ENCODE measurements at regions not wholly inside any gene's neighbourhood (a gene's known extent, or its start where the extent isn't known, plus 50 kb on each side); places are given as distances from the start of the nearest gene placed in this dataset.
"Not testable (repeated sequence)": the region's sequence is repeated elsewhere in the genome, so short reads cannot be mapped to it uniquely, and the experiment has no call there.

DNA sequence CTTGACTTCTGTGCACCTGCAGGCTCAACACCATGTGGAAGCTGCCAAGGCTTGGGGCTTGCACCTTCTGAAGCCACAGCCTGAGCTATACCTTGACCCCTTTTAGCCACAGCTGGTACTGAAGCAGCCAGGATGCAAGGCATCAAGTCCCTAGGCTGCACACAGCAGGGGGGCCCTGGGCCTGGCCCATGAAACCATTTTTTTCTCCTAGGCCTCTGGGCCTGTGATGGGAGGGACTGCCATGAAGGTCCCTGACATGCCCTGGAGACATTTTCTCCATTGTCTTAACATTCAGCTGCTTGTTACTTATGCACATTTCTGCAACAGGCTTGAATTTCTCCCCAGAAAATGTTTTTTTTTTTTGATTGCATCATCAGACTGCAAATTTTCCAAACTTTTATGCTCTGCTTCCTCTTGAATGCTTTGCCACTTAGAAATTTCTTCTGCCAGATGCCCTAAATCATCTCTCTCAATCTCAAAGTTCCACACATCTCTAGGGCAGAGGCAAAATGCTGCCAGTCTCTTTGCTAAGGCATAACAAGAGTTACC, 260.2 kb downstream of the SPRY1 start:
- peaks cover 22% of the 10 kb centered on the region for H3K27me3 Mint-ChIP-seq (ENCODE audit: low read depth)
- not testable (repeated sequence) for ATAC-seq (replicated peaks in 1 of 2); H3K9me3 Mint-ChIP-seq; H3K27ac Mint-ChIP-seq; H3K4me3 Mint-ChIP-seq; DNase-seq
- peaks cover 22% of the 10 kb centered on the region for H3K4me1 Mint-ChIP-seq (ENCODE audit: low read depth)
- H3K36me3 Mint-ChIP-seq (ENCODE audit: insufficient read depth in 2 of 2), result peaks cover 6 to 13% of the 10 kb centered on the region in 2 donors

DNA sequence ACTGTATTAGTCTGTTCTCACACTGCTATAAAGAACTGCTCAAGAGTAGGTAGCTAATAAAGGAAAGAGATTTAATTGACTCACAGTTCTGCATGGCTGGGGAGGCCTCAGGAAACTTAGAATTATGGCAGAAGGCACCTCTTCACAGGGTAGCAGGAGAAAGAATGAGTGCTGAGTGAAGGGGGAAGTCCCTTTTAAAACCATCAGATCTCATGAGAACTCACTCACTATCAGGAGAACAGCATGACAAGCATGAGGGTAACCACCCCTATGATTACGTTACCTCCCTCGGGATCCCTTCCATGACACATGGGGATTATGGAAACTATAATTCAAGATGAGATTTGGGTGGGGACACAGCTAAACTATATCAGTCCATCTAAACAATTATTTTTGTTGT, 261.0 kb downstream of the SPRY1 start:
- ATAC-seq (replicated peaks in 1 of 2) (peak; percentile 64 to 66), DNase-seq (peak in 1 of 2 donors; percentile 3)
- Mint-ChIP-seq H3K27me3 (ENCODE audit: low read depth) (peaks cover 18% of the 10 kb centered on the region), H3K36me3 (ENCODE audit: insufficient read depth in 2 of 2) (peaks cover 6 to 13% of the 10 kb centered on the region in 2 donors), H3K4me1 (ENCODE audit: low read depth) (peaks cover 22% of the 10 kb centered on the region)
- H3K9me3 Mint-ChIP-seq, H3K27ac Mint-ChIP-seq, H3K4me3 Mint-ChIP-seq: not testable (repeated sequence)

DNA sequence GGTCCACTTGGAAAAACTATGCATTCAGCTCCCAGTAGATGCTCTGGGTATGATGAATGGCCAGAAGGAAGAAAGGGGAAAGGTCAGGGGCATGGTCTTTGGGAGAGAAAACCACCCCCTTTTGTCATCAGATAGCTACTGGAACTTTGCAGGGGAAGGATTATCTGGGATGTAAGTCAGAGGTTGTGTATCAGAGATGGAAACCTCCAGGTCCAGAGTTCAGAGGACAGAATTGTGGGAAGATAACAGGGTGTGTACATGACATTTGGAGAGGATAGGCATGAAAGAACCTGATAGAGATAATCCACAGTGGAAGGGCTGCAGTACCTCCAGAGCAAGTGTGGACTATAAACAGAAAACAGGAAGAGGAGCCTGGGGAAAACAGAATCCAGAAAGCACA, 262.7 kb downstream of the SPRY1 start:
- no peak for ATAC-seq (replicated peaks in 1 of 2)
- H3K36me3 Mint-ChIP-seq (ENCODE audit: insufficient read depth in 2 of 2), result peaks cover 6 to 13% of the 10 kb centered on the region in 2 donors
- H3K27me3 Mint-ChIP-seq (ENCODE audit: low read depth), result peaks cover 29% of the 10 kb centered on the region
- no peak for DNase-seq
- H3K4me1 Mint-ChIP-seq (ENCODE audit: low read depth), result peaks cover 22% of the 10 kb centered on the region
- H3K9me3 Mint-ChIP-seq, result peaks cover 2 to 5% of the 10 kb centered on the region in 2 donors
- no peak overlapping the region for H3K27ac Mint-ChIP-seq
- H3K4me3 Mint-ChIP-seq, result no peak overlapping the region

DNA sequence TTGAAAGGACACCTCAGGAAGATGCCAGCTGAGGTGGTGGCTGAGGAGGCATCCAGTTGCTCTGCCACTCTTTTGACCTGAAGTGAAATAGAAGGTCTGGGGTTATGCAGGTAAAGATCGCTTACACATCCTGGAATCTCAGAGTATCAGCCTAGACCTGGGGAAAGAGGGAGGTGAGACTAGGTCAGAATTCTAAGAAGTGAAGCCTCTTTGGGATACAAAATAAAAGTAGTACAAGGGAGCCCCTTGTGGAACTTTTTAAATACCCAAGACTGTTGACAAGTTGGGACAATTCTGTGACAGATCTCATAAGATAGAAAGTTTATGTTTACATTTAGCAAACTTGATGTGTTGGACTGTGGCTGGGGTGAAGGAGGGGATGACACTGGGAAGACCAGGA, 263.1 kb downstream of the SPRY1 start:
- peaks cover 29% of the 10 kb centered on the region for H3K27me3 Mint-ChIP-seq (ENCODE audit: low read depth)
- H3K27ac Mint-ChIP-seq, result no peak overlapping the region
- H3K4me3 Mint-ChIP-seq, result no peak overlapping the region
- H3K4me1 Mint-ChIP-seq (ENCODE audit: low read depth), result peaks cover 22% of the 10 kb centered on the region
- peaks cover 2 to 5% of the 10 kb centered on the region in 2 donors for H3K9me3 Mint-ChIP-seq
- ATAC-seq (replicated peaks in 1 of 2), result no peak
- H3K36me3 Mint-ChIP-seq (ENCODE audit: insufficient read depth in 2 of 2), result peaks cover 6 to 13% of the 10 kb centered on the region in 2 donors
- no peak for DNase-seq

DNA sequence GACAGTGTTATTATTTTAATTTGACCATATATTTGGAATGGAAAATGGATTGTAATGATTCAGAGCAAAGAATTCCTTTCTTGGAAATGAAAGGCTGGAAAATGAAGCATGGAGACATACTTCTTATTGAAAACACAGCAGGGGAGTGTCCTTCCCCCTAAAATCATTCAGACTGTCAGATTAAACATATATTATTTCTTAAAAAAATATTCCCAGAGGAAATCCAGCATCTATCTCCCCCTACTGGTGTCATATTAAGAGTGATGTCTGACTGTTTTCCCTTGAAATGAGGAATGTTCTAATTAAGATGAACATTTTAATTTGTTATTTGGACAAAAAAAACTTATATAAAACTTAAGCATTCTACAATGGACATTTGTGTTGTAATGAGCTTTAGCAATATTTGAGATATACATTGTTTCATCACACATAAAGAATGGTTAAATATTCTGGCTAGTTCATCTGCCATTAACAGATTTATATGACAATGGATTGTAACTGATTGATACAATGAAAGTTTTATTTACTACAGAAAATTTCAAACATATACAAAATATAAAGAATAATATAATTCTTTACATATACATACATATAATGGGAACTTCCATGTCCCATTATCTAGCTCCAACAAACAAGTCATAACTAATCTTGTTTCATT, 264.6 kb downstream of the SPRY1 start:
- peaks cover 6 to 9% of the 10 kb centered on the region in 2 donors for H3K36me3 Mint-ChIP-seq (ENCODE audit: insufficient read depth in 2 of 2)
- H3K27ac Mint-ChIP-seq, result no peak overlapping the region
- H3K9me3 Mint-ChIP-seq, result peaks cover 2 to 5% of the 10 kb centered on the region in 2 donors
- no peak overlapping the region for H3K4me3 Mint-ChIP-seq
- no peak for DNase-seq
- H3K27me3 Mint-ChIP-seq (ENCODE audit: low read depth), result peaks cover 36% of the 10 kb centered on the region
- peaks cover 22% of the 10 kb centered on the region for H3K4me1 Mint-ChIP-seq (ENCODE audit: low read depth)
- no peak for ATAC-seq (replicated peaks in 1 of 2)

DNA sequence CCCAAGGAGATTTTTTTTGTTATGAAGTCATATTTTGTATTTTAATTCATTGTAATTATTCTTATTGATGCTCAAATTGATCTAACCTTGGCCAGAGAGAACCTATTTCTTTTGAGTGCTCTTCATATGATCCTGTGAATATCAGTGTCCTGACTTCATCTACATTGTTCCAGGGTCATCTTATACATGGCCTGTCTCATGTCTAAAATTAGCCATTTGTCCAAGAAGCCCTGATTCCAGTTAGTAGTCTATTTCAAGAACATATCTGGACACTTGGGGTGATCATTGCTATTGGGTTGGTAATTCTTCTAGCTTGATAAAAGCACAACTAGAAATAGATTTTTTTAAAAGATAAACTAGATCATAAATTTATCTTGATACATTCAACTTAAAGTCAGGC, 266.2 kb downstream of the SPRY1 start:
- no peaks in the 10 kb centered on the region for H3K9me3 Mint-ChIP-seq
- no peaks in the 10 kb centered on the region for H3K36me3 Mint-ChIP-seq (ENCODE audit: insufficient read depth in 2 of 2)
- peaks cover 51% of the 10 kb centered on the region for H3K27me3 Mint-ChIP-seq (ENCODE audit: low read depth)
- DNase-seq (no peak), ATAC-seq (replicated peaks in 1 of 2) (no peak)
- no peak overlapping the region for H3K27ac Mint-ChIP-seq
- H3K4me1 Mint-ChIP-seq (ENCODE audit: low read depth), result peaks cover 20% of the 10 kb centered on the region
- no peak overlapping the region for H3K4me3 Mint-ChIP-seq

DNA sequence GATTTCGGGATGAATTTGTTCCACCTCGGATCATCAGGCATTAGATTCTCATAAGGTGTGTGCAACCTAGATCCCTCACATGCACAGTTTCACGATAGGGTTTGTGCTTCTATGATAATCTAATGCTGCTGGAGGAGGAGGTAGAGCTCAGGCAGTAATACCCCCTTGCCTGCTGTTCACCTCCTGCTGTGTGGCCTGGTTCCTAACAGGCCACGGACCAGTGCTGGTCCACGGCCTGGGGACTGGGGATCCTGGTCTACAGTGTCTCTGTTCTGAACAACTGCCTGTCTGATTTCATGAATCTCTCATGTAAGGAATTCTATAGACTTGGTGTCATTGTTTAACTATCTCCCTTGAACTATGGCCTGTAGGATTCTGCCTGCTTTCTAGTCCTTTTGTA, 269.9 kb downstream of the SPRY1 start:
- Mint-ChIP-seq H3K4me1 (ENCODE audit: low read depth) (peaks cover 22% of the 10 kb centered on the region), H3K9me3 (no peaks in the 10 kb centered on the region), H3K36me3 (ENCODE audit: insufficient read depth in 2 of 2) (peaks cover 0 to 2% of the 10 kb centered on the region in 2 donors), H3K27me3 (ENCODE audit: low read depth) (peaks cover 66% of the 10 kb centered on the region), H3K4me3 (no peak overlapping the region), H3K27ac (no peak overlapping the region)
- no peak for DNase-seq
- ATAC-seq (replicated peaks in 1 of 2), result no peak

DNA sequence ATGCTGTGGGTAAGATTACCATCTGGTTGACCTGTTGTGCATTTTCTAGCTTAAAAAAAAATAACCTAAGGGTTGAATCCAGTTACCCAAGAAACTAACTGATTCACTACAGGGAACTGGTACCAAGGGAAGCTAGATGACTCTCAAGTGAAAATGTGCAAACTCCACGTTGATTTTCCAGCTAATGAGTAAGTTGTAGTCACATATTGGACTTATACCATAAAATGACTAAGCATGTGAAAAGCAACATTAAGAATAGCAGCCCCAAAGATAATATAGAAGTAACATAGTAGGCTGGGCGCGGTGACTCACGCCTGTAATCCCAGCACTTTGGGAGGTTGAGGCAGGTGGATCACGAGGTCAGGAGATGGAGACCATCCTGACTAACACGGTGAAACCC, 270.9 kb downstream of the SPRY1 start:
- DNase-seq (no peak), ATAC-seq (replicated peaks in 1 of 2) (no peak)
- no peaks in the 10 kb centered on the region for H3K9me3 Mint-ChIP-seq
- peaks cover 67% of the 10 kb centered on the region for H3K27me3 Mint-ChIP-seq (ENCODE audit: low read depth)
- no peak overlapping the region for H3K4me3 Mint-ChIP-seq
- no peak overlapping the region for H3K27ac Mint-ChIP-seq
- peaks cover 32% of the 10 kb centered on the region for H3K4me1 Mint-ChIP-seq (ENCODE audit: low read depth)
- H3K36me3 Mint-ChIP-seq (ENCODE audit: insufficient read depth in 2 of 2), result peaks cover 0 to 2% of the 10 kb centered on the region in 2 donors

DNA sequence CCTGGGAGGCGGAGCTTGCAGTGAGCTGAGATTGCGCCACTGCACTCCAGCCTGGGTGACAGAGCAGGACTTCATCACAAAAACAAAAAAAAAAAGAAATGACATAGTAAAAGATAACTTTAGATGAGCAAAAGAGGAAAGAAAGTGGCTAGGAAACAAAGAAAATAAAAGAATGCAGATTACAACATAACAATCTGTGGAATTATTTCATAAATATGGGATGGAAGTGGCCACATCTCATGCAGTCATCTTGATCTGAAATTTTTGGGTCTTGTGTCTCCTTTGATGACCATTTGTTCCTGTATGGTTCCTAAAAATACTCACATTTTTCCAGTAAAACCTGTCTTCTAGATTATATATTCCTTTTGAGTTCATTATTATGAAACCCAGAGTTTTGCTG, 271.4 kb downstream of the SPRY1 start:
- H3K27ac Mint-ChIP-seq, result no peak overlapping the region
- no peak for DNase-seq
- peaks cover 37% of the 10 kb centered on the region for H3K4me1 Mint-ChIP-seq (ENCODE audit: low read depth)
- peaks cover 66% of the 10 kb centered on the region for H3K27me3 Mint-ChIP-seq (ENCODE audit: low read depth)
- no peak overlapping the region for H3K4me3 Mint-ChIP-seq
- peaks cover 0 to 3% of the 10 kb centered on the region in 2 donors for H3K36me3 Mint-ChIP-seq (ENCODE audit: insufficient read depth in 2 of 2)
- H3K9me3 Mint-ChIP-seq, result no peaks in the 10 kb centered on the region
- no peak for ATAC-seq (replicated peaks in 1 of 2)

DNA sequence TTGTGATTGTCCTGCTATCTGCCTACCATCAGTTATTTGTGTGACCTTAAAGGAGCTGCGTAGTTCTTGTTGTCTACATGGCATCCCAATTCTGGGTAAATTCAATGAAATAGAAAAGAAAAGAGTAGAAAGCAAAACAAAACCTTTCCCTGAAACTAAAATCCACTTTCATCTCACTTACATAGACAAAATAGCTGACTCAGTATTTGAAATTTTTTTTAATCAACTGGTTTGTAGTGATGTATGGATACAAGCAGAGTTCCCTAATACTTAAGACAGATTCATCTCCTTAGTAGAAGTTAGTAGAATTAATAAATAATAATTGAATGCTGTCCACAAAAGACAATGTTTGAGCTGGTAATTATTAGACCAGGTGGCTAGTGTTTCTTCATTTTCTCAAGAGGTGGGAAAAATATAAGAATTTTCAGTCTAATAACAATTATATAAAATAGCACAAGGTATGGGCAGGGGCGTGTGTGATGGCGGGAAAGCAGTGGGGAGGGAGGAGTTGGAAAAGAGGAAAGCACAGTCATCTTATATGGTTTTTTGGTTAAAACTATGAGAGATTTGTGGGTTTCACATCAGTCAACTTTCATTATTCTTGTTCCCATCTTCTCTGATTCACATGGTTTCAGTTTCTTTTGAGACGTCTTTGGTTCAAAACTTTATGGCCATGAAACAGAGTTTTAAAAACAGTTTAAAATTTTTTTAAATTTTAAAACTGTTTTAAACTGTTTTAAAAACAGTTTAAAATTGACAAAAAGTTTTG, 275.2 kb downstream of the SPRY1 start:
- H3K36me3 Mint-ChIP-seq (ENCODE audit: insufficient read depth in 2 of 2), result peaks cover 0 to 8% of the 10 kb centered on the region in 2 donors
- DNase-seq (peak; percentile 41 to 61), ATAC-seq (replicated peaks in 1 of 2) (peak; percentile 67 to 73)
- H3K9me3 Mint-ChIP-seq, result peaks cover 0 to 2% of the 10 kb centered on the region in 2 donors
- peaks cover 55% of the 10 kb centered on the region for H3K4me1 Mint-ChIP-seq (ENCODE audit: low read depth)
- peak overlapping the region; percentile 34 for H3K27ac Mint-ChIP-seq
- H3K4me3 Mint-ChIP-seq, result peak overlapping the region; percentile 44 to 49
- peaks cover 85% of the 10 kb centered on the region for H3K27me3 Mint-ChIP-seq (ENCODE audit: low read depth)

DNA sequence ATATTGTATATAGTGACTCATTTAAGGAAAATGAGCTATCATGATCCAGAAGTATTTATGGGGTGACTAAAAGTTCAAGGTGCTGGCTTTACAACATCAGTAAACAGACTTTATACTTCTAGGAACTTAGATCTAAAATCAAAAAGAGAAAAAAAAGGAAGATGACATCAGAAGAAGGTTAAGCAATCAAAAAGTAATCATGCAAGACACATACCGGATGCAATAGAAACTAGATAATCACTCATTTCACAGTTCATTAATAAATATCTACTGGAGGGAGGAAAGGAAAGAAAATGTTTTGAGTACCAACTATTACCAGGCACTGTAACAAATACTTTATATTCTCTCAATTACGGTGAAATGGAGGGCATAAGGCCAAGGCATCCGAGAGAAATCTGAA, 276.4 kb downstream of the SPRY1 start:
- H3K27me3 Mint-ChIP-seq (ENCODE audit: low read depth), result peaks cover 81% of the 10 kb centered on the region
- H3K4me3 Mint-ChIP-seq, result peak overlapping the region; percentile 5 to 68
- no peak for DNase-seq
- H3K27ac Mint-ChIP-seq, result peak overlapping the region; percentile 82
- peaks cover 0 to 2% of the 10 kb centered on the region in 2 donors for H3K9me3 Mint-ChIP-seq
- peaks cover 0 to 8% of the 10 kb centered on the region in 2 donors for H3K36me3 Mint-ChIP-seq (ENCODE audit: insufficient read depth in 2 of 2)
- ATAC-seq (replicated peaks in 1 of 2), result peak in 1 of 2 donors; percentile 14
- H3K4me1 Mint-ChIP-seq (ENCODE audit: low read depth), result peaks cover 48% of the 10 kb centered on the region

DNA sequence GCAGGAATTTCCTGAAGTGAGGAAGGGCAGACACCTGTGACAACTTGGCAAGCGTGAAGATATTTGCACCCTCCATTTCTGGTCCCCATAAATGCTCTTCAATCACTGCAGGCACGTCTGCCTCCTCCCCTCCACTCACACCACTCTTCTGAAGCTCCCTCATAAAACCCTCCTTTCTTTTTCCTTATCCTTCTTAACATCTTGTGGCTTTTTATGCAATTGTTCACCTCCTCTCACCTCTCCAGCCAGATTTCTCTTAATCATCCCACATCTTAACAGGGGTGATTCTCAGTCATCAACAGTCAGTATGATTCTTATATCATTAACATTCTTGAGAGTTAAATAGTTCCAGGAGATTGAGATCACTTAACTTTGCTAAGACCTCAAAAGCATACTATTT, 277.4 kb downstream of the SPRY1 start:
- H3K27me3 Mint-ChIP-seq (ENCODE audit: low read depth), result peaks cover 82% of the 10 kb centered on the region
- DNase-seq, result no peak
- peaks cover 44% of the 10 kb centered on the region for H3K4me1 Mint-ChIP-seq (ENCODE audit: low read depth)
- peaks cover 0 to 2% of the 10 kb centered on the region in 2 donors for H3K9me3 Mint-ChIP-seq
- peak; percentile 18 to 23 for ATAC-seq (replicated peaks in 1 of 2)
- H3K36me3 Mint-ChIP-seq (ENCODE audit: insufficient read depth in 2 of 2), result peaks cover 0 to 8% of the 10 kb centered on the region in 2 donors
- H3K27ac Mint-ChIP-seq, result no peak overlapping the region
- H3K4me3 Mint-ChIP-seq, result peak overlapping the region in 1 of 2 donors; percentile 46

DNA sequence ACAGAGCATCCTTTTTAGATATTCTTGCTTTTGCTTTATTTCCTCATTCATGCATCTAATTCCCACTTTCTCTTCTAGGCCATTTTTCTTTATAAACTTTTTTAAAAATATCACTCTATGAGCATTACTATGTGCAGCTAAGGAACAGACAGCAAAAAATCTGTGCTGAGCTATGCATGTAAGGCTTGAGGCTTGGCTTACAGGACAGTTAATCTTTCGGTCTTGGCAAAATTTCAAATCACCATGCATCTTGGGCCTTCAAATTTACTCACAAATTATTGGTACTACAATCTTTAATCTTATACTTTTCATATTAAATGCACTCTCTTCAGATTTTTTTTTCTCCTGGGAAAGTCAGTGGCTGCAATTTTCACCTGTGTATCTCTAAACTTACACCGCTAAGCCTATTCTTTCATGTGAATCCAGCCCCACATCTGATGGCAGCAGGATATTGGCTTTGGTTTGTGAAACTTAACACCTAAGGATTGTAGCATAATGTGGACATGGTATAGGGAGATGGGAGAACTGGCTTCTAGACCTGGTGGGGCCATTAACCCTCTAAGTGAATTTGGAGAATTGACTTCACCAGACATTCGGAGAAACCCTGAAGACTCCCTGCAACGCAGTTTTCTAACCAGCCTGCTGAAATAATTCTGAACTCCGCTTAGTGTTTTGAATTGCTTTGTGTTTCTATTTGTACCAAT, 278.3 kb downstream of the SPRY1 start:
- Mint-ChIP-seq H3K9me3 (peaks cover 0 to 2% of the 10 kb centered on the region in 2 donors), H3K4me3 (no peak overlapping the region), H3K27me3 (ENCODE audit: low read depth) (peaks cover 77% of the 10 kb centered on the region), H3K36me3 (ENCODE audit: insufficient read depth in 2 of 2) (peaks cover 0 to 8% of the 10 kb centered on the region in 2 donors), H3K4me1 (ENCODE audit: low read depth) (peaks cover 36% of the 10 kb centered on the region), H3K27ac (no peak overlapping the region)
- no peak for ATAC-seq (replicated peaks in 1 of 2)
- DNase-seq, result no peak

Measured in activated T-cell treated with anti-CD3 and anti-CD28 coated beads, Interleukin-2, amount 50 U/mL, for 72 hours (primary cell).